Astrocyte of the spinal cord (primary cell): ENCODE measurements at regions not wholly inside any gene's neighbourhood (a gene's known extent, or its start where the extent isn't known, plus 50 kb on each side); places are given as distances from the start of the nearest gene placed in this dataset.

ENCODE experiments used
- DNase-seq: peaks from one replicate; pipeline ENCODE4 v3.0.0; 2011; ENCODE audit warnings: low read depth, low spot score
- H3K4me3 ChIP-seq: 2 replicates; pipeline ENCODE4 v1.5.1; 2011; ENCODE audit warnings: low read depth, mild to moderate bottlenecking, low read length, moderate library complexity
- in situ Hi-C: cut with HindIII; loops from 2 replicates; pipeline ENCODE4 v1.10.0; 2017; ENCODE audit warnings: low sequenced_read_pairs
- TF ChIP-seq, protein P1 (sequence below): IDR thresholded peaks from 2 replicates; pipeline ENCODE4 v1.5.1; 2012; ENCODE audit warnings: low read depth, mild to moderate bottlenecking, low read length, inconsistent platforms

DNA sequence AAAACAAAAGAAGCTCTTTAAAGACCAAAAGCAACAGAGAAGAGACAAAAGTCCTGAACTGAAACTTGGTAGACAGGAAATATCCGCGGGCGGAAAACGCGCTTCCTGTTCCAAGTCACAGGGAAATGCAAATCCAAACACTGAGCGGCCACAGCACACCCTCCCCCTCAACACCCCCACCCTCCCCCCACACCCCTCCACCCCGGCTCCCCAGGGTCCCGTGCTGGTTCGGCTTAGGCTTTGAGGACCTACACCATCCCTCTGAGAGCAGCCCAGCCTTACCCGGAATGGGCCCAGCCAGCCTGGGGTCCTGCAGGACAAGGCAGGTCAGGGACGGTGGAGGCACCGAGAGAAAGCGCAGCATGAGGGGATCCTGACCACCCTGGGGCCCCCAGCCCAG is 160.4 kb downstream of the BRD1 start:
- in situ Hi-C loops, result no loop called here
- H3K4me3 ChIP-seq, result no peak overlapping the region
- DNase-seq, result no peak
- TF ChIP-seq, protein P1, sequence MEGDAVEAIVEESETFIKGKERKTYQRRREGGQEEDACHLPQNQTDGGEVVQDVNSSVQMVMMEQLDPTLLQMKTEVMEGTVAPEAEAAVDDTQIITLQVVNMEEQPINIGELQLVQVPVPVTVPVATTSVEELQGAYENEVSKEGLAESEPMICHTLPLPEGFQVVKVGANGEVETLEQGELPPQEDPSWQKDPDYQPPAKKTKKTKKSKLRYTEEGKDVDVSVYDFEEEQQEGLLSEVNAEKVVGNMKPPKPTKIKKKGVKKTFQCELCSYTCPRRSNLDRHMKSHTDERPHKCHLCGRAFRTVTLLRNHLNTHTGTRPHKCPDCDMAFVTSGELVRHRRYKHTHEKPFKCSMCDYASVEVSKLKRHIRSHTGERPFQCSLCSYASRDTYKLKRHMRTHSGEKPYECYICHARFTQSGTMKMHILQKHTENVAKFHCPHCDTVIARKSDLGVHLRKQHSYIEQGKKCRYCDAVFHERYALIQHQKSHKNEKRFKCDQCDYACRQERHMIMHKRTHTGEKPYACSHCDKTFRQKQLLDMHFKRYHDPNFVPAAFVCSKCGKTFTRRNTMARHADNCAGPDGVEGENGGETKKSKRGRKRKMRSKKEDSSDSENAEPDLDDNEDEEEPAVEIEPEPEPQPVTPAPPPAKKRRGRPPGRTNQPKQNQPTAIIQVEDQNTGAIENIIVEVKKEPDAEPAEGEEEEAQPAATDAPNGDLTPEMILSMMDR, result no peak

DNA sequence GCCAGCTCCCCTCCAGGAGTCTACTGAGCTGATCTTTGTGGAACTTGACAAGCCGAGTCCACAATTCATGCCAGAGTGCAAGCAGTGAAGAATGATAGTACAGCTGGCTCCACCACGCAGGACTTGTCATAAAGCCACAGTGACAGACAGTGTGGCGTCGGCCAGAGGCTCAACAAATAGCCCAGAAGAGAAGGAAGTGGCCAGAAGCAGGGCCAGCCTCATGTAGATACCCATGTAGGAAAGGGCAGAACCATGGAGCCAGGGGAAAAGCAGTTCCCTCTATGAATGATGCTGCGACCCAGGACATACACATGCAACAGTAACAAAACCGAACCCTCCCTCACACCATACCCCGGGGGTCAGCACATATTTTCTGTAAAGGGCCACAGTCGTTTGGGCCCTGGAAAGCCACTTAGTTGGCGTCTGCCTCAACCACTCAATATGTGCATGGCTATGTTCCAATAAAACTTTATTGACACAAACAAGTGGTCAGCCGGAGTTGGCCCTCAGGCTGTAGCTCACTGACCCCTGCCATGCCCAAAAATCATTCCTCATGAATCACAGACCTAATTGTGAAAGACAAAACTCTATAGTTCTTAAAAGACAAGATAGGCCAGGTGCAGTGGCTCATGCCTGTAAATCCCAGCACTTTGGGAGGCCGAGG is 161.4 kb downstream of the BRD1 start:
- no peak for DNase-seq
- TF ChIP-seq, protein P1, result no peak
- no peak overlapping the region for H3K4me3 ChIP-seq
- in situ Hi-C loops, result no loop called here

DNA sequence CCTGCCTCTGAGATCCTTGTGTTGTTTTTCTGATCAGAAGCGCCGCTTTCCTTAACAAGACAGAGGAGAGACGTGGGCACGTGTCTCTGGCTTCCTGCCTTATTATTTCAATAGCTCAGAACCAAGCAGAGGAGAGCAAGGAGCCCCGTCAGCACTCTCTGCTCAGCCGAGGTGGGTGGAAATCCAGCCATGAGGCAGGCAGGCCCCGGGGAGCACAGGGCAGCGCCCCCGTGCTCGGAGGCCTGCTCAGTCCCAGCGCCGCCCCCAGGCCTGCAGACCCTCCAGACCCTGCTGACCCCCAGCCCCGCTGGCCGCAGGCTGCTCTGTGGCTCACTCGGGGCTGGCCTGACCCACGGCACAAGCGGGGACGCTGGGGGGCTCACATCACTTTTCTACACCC is 162.8 kb downstream of the BRD1 start:
- in situ Hi-C loops, result no loop called here
- TF ChIP-seq, protein P1, result no peak
- no peak for DNase-seq
- no peak overlapping the region for H3K4me3 ChIP-seq

DNA sequence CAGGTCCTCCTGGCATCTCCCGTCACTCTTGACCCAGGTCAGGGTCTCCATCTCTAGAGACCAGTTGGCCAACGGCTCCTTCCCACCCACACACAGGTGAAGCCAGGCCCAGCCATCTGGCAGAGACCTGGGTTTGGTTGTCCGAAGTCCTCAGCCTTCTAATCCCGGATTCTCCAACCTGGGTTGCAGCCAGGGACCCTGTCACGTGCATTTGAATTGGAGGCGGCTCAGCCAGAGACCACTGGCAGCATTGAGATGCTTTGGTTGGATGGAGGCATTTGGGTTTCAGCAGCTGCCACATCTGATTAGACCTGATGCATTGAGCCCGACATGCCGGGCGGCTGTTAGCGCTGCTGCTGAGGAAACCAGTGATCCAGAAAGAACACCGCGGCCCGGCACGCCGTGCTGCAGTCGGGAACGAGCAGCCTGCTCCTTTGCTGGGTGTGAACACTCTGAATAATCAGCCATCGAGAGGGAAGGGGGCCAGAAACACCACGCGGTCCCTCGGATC is 163.2 kb downstream of the BRD1 start:
- TF ChIP-seq, protein P1, result no peak
- in situ Hi-C loops, result no loop called here
- no peak for DNase-seq
- no peak overlapping the region for H3K4me3 ChIP-seq

DNA sequence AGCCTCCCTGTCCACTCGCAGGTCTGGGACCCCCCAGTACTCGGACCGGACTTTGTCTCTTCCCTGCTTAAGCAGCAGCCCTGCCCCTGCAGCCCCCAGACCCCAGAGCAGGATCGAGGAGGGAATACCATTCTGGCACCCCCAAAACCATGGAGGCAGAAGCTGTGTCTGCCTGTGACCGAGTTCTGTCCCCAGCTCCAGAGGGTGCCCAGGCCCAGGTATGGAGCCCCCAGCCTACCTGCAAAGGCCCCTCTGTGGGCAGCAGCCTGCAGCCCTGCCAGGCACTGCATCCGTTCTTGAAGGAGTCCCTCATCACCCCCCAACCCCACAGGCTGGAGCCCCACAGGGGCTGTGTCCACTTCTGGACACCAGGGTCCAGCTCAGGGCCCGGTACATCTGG is 163.8 kb downstream of the BRD1 start:
- no peak for DNase-seq
- in situ Hi-C loops, result no loop called here
- H3K4me3 ChIP-seq, result no peak overlapping the region
- TF ChIP-seq, protein P1, result no peak

DNA sequence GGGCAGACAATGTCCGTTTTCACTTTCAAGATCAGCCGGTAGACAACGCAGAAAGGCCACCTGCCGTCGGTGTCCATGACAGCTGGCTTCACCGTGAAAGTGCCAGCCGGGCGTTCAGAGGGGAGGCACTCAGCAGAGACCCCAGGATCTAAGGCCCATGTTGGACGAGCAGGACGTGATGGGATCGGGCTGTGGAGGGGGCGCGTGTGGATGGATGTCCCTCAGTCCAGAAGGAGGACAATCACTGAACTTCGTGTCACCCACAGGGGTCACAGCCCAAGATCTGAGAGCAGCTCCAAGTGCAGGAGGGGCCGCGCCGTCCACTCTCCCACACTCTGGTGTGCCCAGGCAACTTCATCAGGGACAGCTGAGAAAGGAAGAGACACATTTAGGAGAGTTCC is 164.4 kb downstream of the BRD1 start:
- DNase-seq, result no peak
- in situ Hi-C loops, result no loop called here
- TF ChIP-seq, protein P1, result no peak
- no peak overlapping the region for H3K4me3 ChIP-seq
